Effector memory CD4-positive, alpha-beta T cell (primary cell): ENCODE measurements at regions not wholly inside any gene's neighbourhood (a gene's known extent, or its start where the extent isn't known, plus 50 kb on each side); places are given as distances from the start of the nearest gene placed in this dataset.
"Not testable (repeated sequence)": the region's sequence is repeated elsewhere in the genome, so short reads cannot be mapped to it uniquely, and the experiment has no call there.

Experiments used
- DNase-seq, 3 donors: peaks; one replicate each; pipeline ENCODE4 v3.0.0-alpha.2; 2020
- H3K27ac ChIP-seq: 2 replicates; pipeline ENCODE4 v1.7.0; 2013; ENCODE audit warnings: mild to moderate bottlenecking, low read length, moderate library complexity; ENCODE audit not compliant: insufficient read depth, poor library complexity, severe bottlenecking
- H3K27me3 ChIP-seq: replicated peaks from 2 replicates; pipeline ENCODE4 v1.7.0; 2013; ENCODE audit warnings: mild to moderate bottlenecking, low read length; ENCODE audit not compliant: insufficient read depth, control insufficient read depth, poor library complexity, severe bottlenecking
- H3K36me3 ChIP-seq: 2 replicates; pipeline ENCODE4 v1.7.0; 2013; ENCODE audit warnings: mild to moderate bottlenecking, low read length, moderate library complexity; ENCODE audit not compliant: control insufficient read depth, insufficient read depth
- H3K4me1 ChIP-seq: 2 replicates; pipeline ENCODE4 v1.7.0; 2013; ENCODE audit warnings: low read length, mild to moderate bottlenecking; ENCODE audit not compliant: control insufficient read depth, insufficient read depth, poor library complexity, severe bottlenecking
- H3K4me3 ChIP-seq: 2 replicates; pipeline ENCODE4 v1.7.0; 2013; ENCODE audit warnings: low read length, low read depth, mild to moderate bottlenecking; ENCODE audit not compliant: insufficient read depth, poor library complexity, severe bottlenecking
- H3K9me3 ChIP-seq: 2 replicates; pipeline ENCODE4 v1.7.0; 2013; ENCODE audit warnings: mild to moderate bottlenecking, low read length, moderate library complexity; ENCODE audit not compliant: control insufficient read depth

- no peak overlapping the region for H3K4me3 ChIP-seq
- no peak for DNase-seq
- no peaks in the 10 kb centered on the region for H3K36me3 ChIP-seq
- no peaks in the 10 kb centered on the region for H3K4me1 ChIP-seq
- H3K9me3 ChIP-seq: no peaks in the 10 kb centered on the region
- H3K27ac ChIP-seq: no peak overlapping the region
- H3K27me3 ChIP-seq: no peaks in the 10 kb centered on the region
These were observed 181.1 kb downstream of the MIAT start for GRCh38 chr22:26838471-26838825.

- Histone ChIP-seq H3K9me3 (no peaks in the 10 kb centered on the region), H3K27ac (no peak overlapping the region), H3K4me1 (no peaks in the 10 kb centered on the region), H3K27me3 (no peaks in the 10 kb centered on the region), H3K4me3 (no peak overlapping the region), H3K36me3 (no peaks in the 10 kb centered on the region)
- DNase-seq: no peak
These were observed 181.8 kb downstream of the MIAT start for GRCh38 chr22:26839216-26839615.

GRCh38 chr22:26840770-26841169, 183.4 kb downstream of the MIAT start:
- not testable (repeated sequence) for H3K27me3 ChIP-seq, H3K4me3 ChIP-seq, H3K27ac ChIP-seq, H3K4me1 ChIP-seq, H3K36me3 ChIP-seq, DNase-seq, H3K9me3 ChIP-seq

GRCh38 chr22:26842103-26842502, 184.7 kb downstream of the MIAT start:
- H3K4me3 ChIP-seq: no peak overlapping the region
- no peaks in the 10 kb centered on the region for H3K27me3 ChIP-seq
- no peak for DNase-seq
- no peak overlapping the region for H3K27ac ChIP-seq
- no peaks in the 10 kb centered on the region for H3K4me1 ChIP-seq
- no peaks in the 10 kb centered on the region for H3K36me3 ChIP-seq
- H3K9me3 ChIP-seq: no peaks in the 10 kb centered on the region

GRCh38 chr22:26845021-26845743, 187.8 kb downstream of the MIAT start:
- DNase-seq: no peak
- Histone ChIP-seq H3K27me3 (no peaks in the 10 kb centered on the region), H3K9me3 (no peaks in the 10 kb centered on the region), H3K36me3 (no peaks in the 10 kb centered on the region), H3K4me3 (no peak overlapping the region), H3K4me1 (no peaks in the 10 kb centered on the region), H3K27ac (no peak overlapping the region)

GRCh38 chr22:26846076-26846475, 188.7 kb downstream of the MIAT start:
- Histone ChIP-seq H3K27ac (no peak overlapping the region), H3K9me3 (no peaks in the 10 kb centered on the region), H3K27me3 (no peaks in the 10 kb centered on the region), H3K36me3 (no peaks in the 10 kb centered on the region), H3K4me3 (no peak overlapping the region), H3K4me1 (no peaks in the 10 kb centered on the region)
- no peak for DNase-seq

GRCh38 chr22:26846645-26847044, 189.3 kb downstream of the MIAT start:
- Histone ChIP-seq H3K27ac (no peak overlapping the region), H3K4me1 (no peaks in the 10 kb centered on the region), H3K9me3 (no peaks in the 10 kb centered on the region), H3K4me3 (no peak overlapping the region), H3K27me3 (no peaks in the 10 kb centered on the region), H3K36me3 (no peaks in the 10 kb centered on the region)
- no peak for DNase-seq

- Histone ChIP-seq H3K27ac (no peak overlapping the region), H3K4me1 (no peaks in the 10 kb centered on the region), H3K36me3 (no peaks in the 10 kb centered on the region), H3K9me3 (no peaks in the 10 kb centered on the region), H3K27me3 (no peaks in the 10 kb centered on the region), H3K4me3 (no peak overlapping the region)
- no peak for DNase-seq
These were observed 189.7 kb downstream of the MIAT start for GRCh38 chr22:26847046-26847445.

- Histone ChIP-seq H3K27me3 (no peaks in the 10 kb centered on the region), H3K4me3 (no peak overlapping the region), H3K27ac (no peak overlapping the region), H3K9me3 (no peaks in the 10 kb centered on the region), H3K4me1 (no peaks in the 10 kb centered on the region), H3K36me3 (no peaks in the 10 kb centered on the region)
- DNase-seq: no peak
These were observed 190.4 kb downstream of the MIAT start for GRCh38 chr22:26847816-26848215.

GRCh38 chr22:26848244-26848920, 191.0 kb downstream of the MIAT start:
- no peak overlapping the region for H3K4me3 ChIP-seq
- no peaks in the 10 kb centered on the region for H3K36me3 ChIP-seq
- no peaks in the 10 kb centered on the region for H3K4me1 ChIP-seq
- H3K9me3 ChIP-seq: no peaks in the 10 kb centered on the region
- no peak overlapping the region for H3K27ac ChIP-seq
- DNase-seq: no peak
- H3K27me3 ChIP-seq: no peaks in the 10 kb centered on the region
